GM19328 (cell line): ENCODE measurements at regions not wholly inside any gene's neighbourhood (a gene's known extent, or its start where the extent isn't known, plus 50 kb on each side); places are given as distances from the start of the nearest gene placed in this dataset.

Source experiments
- ATAC-seq: cut with Tn5 transposase; IDR thresholded peaks from one replicate; pipeline ENCODE4 v1.9.1; 2021; ENCODE audit warnings: mild to moderate bottlenecking, moderate library complexity; ENCODE audit not compliant: unreplicated experiment

DNA sequence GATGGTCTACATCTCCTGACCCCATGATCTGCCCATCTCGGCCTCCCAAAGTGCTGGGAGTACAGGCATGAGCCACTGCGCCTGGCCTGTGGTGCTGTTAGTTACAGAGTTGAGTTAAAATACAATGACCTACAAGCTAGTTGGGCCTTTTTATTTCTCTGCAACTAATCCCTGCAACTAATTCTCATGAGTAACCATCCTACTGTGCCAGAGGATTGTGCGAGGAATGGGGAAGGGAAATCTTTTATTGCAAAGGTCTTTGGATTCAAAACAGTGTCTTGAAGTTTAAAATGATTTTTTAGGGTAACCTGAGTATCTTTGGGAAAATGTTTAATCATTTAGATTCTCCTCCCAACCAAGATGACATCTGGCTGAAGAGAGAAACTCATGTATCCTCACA, 88.8 kb upstream of the RMDN2 start:
- no peak for ATAC-seq

GRCh38 chr2:37836711-37837110, 88.4 kb upstream of the RMDN2 start:
- no peak for ATAC-seq

- ATAC-seq: no peak
Observed at GRCh38 chr2:37837628-37838328, 87.3 kb upstream of the RMDN2 start.

DNA sequence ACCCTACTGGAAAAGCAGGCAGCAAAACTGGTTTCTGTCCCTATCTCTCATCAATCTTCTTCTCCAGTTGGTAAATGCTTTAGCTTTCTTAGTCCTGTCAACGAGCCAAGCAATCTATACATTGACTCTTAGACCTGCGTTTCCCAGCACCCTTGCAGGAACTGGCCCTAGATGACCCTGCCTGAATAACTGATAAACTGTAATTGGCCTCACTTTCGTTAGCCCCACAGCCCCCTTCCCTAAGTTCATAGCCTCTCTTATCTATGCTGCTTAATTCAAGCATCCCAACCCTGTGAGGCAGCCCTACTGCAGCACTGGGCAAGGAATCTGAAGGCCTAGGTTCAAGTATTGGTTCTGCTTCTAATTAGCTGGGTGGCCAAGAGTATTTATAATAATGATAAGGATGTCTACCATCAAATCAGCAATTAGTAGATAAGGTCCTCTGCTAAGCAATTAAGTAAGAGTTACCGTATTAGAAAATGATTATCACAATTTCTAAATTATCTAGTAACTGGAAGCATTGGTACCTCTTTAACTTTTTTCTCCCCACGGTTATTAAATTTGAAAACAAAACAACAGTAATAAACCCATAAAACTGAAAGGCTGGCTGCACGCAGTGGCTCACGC, 86.4 kb upstream of the RMDN2 start:
- no peak for ATAC-seq

DNA sequence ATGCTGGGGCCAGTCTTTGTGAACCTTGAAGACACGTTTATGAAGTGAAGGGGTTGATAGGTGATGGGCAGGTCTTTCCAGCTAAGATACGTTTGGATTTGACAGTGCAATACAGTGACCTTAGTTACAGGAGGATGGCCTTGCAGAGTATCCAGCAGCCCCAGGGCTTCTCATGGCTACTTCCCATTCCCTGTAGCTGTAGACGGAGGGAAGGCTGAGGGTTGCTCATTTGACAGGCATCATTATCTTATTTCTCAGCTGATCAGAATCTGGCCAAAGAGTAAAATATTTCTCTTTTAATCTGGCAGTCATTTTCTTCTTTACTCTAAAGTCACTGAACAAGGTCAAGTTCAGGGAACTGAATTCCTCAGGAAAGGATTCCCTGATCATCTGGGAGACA, 85.1 kb upstream of the RMDN2 start:
- ATAC-seq: no peak

DNA sequence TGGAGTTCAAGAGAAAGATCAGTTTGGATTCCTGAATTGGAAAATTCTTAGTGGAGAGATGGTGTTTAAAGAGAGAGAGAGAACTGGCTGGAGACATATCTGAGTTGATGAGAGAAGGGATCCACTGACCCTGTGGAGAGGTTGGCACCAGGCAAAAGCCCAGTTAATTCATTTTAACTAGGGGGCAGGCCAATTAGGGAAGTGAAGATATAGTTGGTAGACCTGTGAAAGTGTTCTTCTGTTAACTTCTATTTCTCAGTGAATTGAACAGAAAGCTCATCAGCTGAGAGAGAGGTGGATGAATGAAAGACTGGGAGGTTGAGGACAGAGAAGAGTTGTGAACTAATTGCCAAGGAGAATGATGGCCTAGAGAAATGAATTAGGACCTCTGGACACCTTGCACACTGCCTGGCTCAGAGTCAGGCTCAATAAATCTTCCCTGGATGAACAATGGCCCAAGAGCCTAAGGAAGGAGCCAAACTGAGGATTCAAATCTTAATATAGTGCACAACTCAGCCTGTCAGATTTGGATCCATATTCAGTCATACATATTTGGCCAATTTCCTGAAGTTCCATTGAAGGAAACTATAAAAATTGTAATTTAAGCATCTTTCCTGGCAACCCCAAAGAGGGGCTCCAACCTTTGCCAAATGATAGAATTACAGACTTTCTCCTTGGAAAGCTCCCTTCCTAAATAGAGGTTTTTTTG, 82.2 kb upstream of the RMDN2 start:
- no peak for ATAC-seq

- no peak for ATAC-seq
Observed at GRCh38 chr2:37843556-37843955, 81.5 kb upstream of the RMDN2 start.

GRCh38 chr2:37846207-37846606, 78.9 kb upstream of the RMDN2 start:
- ATAC-seq: no peak

DNA sequence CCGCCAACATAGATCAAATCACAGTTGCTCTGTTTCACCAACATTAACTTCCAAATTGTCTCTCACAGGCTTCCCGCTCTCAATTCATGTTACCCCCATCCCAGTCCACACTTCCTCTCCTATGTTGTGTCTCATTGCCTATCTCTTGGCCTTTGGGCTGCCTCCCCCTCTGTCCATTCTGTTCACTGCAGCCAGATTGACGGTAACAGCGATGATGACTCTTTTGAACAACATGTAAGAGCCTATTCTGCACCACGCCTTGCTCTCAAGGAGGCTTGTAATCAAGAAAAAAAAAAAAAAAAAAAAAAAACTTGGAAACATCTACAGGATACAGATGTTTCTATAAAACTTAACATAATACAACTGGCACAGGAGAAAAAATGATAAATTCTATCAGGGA, 77.3 kb upstream of the RMDN2 start:
- no peak for ATAC-seq

- no peak for ATAC-seq
Observed at GRCh38 chr2:37848451-37848850, 76.6 kb upstream of the RMDN2 start.

DNA sequence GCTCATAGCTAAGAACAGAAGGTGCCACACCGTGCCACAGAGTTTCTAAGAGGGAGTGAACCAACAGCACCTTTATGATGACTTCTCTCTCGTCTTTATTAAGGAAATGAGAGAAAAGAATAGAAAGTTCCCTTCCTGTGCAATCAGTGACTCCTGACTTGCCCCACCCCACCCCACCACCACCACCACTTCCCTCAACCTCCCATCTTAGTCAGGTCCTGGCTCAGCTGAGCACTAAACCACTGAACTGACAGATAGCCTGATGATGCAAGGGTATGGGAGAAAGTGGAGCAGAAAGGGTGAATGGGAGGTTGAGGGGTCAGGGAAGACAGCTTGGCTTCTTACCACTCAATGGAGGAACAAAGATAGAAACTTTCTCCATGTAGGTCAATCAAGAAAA, 75.2 kb upstream of the RMDN2 start:
- ATAC-seq: no peak

DNA sequence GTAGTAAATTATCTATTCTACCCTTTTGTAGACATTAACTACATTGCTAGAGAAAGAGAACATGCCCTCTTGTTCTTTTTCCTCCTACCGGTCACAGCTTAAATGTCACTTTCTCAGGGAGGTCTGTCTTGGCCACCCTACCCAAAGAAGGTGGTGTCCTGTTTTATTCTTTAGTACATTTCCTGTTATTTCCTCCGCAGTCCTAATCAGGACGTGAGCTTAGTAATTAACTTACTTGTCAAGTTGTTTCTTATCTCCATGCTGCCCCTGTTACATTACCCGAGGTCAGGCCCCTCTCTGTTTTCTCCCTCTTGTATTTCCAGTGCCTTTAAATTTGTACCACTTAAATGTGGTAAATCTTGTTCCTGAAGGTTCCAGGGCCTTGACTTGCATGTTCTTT, 73.7 kb upstream of the RMDN2 start:
- ATAC-seq: peak; percentile 14

DNA sequence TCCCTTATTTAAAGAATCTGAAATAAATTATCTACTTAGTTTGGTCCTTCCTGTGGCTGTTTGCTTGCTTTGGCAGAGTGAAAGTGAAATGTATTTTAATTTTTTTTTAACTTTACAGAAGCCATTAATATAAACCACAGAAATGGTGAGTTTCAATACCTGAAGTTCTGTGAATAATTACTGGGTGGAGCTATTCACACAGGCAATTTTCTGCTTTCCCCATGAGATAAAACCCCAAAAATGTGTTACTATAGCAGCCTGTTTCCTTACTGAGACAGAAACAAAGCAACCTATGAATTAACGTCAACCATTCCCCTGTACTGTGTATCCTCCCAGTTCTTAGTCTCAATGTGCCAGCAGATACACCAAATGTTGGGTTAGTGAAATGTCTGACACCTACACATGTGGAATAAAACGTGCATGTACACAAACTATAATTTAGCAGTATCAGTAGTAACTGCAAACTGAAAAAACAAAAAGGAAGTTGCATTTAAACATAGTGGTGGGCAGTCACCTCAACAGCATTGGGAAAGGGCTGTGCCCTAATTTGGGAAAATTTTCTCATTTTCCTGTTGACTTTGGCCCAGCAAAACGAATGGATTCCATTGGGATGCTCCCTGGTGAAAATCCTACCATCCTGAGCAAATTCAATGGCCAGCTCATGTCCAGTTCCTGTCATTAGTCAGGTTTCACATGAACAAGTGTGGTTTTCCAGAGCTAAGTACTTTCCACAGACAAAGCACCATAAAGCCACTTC, 73.1 kb upstream of the RMDN2 start:
- peak; percentile 66 for ATAC-seq

- ATAC-seq: no peak
Observed at GRCh38 chr2:37852585-37853014, 72.5 kb upstream of the RMDN2 start.

DNA sequence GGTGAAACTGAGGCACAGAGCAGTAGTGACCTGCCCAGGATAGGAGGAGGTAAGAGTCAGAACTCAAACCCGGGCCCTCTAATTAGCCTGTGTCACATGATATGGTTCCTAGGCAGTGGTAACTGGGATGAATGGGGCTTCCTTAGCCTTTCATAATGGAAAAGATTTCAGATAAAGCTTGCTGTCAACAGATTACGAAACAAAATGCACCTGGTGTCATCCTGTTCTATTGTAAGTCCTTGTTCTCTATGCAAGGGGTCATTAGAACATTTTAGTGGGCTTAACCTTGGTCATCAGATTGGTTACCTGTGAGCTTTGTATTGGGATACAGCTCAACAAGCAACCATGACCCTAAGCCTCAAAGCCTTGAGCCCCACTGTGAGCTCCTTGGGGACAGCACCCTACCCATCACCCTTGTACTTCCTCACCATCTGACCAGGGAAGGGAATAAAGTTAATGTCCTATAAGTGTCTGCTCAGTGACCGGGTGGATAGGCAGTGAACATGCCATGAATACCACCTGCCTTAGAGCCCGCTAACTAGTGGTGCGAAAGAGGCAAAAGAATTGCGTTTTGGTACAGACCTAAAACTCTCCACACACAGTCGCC, 70.3 kb upstream of the RMDN2 start:
- ATAC-seq: no peak

DNA sequence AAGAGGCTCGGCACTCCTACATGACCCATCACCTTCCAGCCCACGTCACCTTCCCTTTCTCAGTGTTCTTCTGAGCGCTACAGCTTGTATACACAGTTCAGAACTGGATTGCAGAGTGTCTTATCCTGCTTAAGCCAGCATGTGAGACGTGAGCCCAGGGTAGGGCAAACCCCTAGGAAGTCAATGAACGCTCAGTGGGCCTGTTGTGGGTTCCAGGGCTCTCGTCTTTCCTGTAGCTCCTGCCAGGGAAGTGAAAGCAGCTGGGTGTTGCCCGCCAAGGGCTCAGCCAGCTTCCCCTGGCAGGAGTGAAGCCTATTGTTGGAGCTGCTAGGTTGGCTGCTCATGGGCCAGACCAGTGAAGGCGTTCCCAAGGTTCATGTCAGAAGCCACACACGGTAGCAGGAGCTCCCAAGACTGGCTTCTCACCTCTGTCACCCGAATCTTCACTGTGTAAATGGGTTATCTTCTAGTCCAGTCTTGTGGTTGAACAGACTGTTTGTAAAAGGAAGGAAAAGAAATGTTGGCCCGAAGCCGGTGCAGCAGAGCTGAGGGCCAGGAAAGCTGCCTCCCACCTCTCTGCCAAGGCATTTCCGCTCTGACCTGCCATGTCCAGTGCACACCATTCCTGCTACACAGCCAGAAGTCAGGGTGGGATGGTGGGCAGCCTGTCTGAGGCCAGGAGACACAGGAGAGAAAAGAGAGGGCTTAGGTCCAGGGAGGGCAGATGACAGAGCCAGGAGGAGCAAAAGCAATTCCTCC, 69.6 kb upstream of the RMDN2 start:
- no peak for ATAC-seq

GRCh38 chr2:37856101-37856751, 68.9 kb upstream of the RMDN2 start:
- ATAC-seq: no peak

DNA sequence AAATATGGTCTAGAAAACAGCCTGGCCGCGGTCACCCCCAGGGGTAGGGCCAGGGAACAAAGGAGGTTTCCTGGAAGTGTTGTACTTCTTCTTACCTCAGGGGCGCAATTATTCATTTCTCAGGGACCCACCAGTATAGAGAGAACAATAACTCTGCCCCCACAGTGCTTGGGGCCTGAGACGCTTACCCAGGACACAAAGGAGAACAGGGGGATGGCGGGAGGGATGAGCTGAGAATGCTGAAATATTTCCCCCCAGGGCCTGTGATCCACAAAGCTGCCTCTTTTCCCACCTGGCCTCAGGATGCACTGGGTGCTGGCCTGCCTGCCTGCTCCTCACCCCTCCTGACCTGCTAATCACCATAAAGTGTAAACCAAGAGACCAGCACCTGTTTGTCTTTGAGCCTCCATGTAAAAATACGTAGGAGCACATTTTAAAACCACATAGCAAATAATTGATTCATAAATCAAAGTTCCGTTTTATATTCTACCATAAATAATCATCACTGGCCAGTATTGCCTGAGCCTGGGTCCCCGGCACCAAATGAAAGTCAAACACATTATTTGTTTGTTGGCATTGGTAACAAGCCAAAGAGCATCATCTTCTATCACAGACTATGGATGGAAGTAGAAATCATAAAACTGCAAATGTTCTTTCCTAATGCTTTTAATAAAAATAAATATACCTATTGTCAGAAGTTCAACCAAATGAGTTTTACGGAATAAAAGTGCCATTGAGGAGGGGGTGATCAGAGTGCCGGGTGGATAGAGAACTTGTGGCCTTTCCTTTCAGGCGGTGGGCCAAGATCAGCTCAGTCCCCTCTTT, 67.3 kb upstream of the RMDN2 start:
- ATAC-seq: no peak

- no peak for ATAC-seq
Observed at GRCh38 chr2:37858400-37858711, 66.7 kb upstream of the RMDN2 start.
